Islet of Langerhans (tissue), 1 donor: ENCODE measurements at regions not wholly inside any gene's neighbourhood (a gene's known extent, or its start where the extent isn't known, plus 50 kb on each side); places are given as distances from the start of the nearest gene placed in this dataset.

Source experiments
- FAIRE-seq: peaks from one replicate; lab custom pipeline; 2011; peaks lifted over from hg19 to GRCh38; lab: Jason Lieb, UNC

- FAIRE-seq = no peak
Observed at GRCh38 chr12:59929110-59929509, 333.3 kb downstream of the SLC16A7 start.

- no peak for FAIRE-seq
Observed at GRCh38 chr12:59934486-59934885, 338.7 kb downstream of the SLC16A7 start.

DNA sequence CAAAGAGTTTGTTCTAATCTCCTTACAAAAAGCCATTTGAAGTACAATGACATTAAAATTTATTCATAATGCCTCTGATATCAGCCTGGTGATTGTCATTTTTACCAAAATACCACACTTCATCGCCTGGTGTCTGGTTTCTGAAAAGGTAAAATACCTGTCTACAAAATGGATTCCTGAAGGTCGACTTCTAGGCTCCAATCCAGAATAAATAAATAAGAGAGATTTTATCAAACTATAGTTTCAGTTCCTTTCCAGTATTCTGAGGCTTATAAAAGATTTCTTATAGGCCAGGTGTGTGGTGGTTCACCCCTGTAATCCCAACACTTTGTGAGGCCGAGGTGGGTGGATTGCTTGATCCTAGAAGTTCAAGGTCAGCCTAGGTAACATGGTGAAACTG lies 340.7 kb downstream of the SLC16A7 start:
- FAIRE-seq = no peak

- no peak for FAIRE-seq
Observed at GRCh38 chr12:59937148-59937547, 341.3 kb downstream of the SLC16A7 start.

DNA sequence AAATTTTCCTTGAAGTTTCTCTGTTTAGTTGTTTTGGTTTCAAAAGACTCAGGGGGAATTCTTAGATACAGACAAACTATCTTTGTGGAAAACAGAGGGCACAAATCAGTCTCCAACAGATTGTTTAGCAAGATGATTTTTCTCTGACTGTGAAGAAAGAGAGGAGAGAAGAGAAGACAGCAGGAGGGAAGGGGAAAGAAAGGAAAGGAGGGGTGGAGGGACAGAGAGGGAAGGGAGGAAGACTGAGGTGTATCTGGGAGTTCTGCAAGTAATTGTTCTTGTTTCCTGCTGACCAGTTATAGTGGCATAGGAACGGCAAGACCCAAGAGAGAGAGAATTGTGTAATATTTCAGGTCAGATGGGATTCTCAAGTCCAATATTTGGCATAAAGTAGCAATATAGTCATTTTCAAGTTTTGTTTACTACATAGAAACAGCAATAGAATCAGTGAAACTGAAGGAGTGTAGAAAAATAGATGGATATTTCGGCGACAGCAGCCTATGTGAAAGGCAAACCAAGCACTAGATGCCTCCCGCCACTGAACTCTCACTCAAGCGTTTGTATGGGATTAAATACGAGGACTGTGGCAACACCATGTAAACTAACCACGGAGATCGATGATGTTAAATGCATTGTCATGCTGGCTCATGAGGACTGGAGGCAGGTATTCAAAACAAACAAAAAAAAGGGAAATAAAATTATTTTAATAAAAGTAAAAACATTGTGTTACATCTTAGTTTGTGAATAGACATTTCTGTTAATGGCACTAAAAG lies 342.5 kb downstream of the SLC16A7 start:
- no peak for FAIRE-seq

DNA sequence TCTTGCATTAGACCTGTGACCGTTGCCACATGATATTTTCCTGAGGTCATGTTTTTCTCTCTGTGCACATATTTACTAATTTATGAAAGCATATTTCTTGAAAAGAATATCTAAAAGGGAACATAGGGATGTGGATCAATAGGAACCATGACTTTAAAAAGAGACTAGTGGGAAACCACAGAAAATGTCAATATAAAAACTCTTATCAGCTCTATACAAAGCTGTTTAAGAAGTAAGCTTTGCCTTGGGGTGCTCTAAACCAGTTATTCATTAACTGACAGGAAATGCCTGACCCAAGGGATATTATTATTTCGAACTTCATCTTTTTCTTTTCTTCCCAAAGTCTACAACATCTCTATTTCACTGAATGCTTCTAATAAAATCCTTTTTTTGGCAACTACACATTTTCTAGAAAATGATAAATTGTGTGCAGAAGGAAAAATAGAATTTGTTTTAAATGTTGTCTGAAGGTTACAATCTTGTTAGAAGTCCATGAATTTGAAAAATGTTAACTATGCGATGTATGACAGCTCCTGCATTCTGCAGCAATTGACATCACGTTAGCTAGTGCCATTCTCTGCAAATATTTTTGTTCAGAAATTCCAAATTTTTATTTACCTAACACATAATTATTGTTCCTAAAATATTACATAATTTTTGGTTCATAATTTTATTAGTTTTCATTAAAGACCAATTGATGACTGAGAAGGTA lies 345.0 kb downstream of the SLC16A7 start:
- FAIRE-seq = no peak

- FAIRE-seq = no peak
Observed at GRCh38 chr12:59941461-59941860, 345.6 kb downstream of the SLC16A7 start.

DNA sequence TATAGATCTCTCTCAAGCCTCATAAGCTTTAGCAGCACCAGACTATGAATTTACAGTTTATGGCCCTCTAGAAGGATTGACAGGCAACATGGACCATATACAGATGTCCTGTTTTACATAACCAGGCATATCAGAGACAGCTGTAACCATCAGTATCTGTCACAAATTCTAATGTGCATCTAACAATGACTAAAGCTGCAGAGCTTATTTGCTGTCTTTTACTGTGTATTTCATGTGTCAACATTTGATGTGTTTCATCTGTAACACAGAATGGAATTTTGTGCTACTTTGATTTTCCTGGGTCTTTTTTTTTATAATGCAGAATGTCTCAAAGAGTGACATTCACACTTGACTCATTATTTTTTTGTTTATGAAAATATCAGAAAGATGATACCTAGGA lies 348.3 kb downstream of the SLC16A7 start:
- no peak for FAIRE-seq

DNA sequence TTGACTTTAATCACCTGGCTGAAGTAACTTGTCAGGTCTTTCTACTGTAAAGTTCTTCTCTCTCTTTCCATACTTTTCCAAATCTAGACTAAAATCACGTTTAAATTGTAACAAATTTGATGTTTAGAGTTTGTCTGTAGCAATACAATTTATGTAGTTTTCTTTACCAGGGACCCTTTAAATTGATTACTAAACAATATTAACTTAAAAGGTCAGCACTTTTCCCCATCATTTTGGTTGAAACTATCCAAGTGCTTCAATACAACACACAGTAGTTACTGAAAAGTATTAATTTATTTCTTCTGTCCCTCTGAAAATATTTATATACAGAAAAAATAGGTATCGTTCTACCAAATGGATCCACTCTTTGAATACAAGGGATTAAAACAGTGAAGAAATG lies 350.8 kb downstream of the SLC16A7 start:
- no peak for FAIRE-seq

DNA sequence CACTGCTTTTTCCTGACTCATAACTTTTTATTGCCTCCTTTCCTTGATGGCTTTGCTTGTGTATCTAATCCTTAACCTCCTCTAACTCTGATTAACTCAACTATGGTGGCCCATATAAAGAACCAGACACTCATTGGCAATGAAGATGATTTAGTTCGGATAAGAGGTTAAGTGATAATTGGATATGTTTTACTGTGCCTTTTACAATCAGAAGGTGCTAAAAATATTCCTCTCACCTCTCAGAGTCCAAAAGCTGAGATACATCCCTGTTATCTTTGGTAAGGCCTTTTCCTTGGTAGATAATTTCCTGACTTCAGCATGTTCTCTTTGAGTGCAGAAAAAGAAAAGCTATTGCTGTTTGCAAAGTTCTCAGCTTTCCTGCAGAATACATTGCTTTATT lies 367.7 kb downstream of the SLC16A7 start:
- FAIRE-seq = no peak

DNA sequence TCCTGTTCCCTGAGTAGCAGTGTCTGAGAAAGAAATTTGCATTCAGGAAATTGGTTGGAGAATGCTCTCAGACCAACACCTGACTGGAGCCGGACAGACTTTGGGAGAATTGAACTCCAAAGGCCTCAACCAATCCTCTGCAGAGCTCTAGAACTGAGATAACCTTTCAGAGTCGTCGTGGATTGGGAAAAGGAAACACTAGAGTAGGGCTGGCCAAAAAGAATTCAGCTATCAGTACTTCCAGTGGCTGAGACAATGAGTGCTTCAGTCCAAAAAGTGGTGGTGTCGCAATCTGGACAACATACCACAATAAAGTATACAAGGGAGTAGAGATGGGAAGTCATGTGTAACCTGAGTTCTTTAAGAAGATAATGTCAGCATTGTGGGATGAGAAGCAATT lies 377.1 kb downstream of the SLC16A7 start:
- no peak for FAIRE-seq

- FAIRE-seq = no peak
Observed at GRCh38 chr12:59973515-59973914, 377.7 kb downstream of the SLC16A7 start.

DNA sequence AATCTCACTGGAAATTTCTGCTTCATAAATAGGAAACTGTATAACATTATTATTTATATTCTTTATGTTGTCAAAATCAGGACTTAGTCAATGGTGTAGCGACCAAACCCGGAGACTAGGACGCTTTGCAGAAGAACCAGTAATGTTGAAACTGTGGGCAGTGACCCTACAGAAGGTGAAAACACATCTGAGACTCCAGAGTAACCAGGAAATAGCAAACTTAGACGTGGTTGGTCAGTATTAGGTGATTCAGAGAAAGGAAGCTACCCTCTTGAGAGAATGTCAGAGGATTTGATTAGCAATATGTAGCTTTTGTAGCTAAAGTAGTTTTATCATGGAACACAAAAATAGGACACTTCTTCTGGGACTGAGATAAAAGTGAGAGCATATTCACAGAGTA lies 381.9 kb downstream of the SLC16A7 start:
- no peak for FAIRE-seq

GRCh38 chr12:59980476-59980875 lies 384.6 kb downstream of the SLC16A7 start:
- FAIRE-seq = no peak

DNA sequence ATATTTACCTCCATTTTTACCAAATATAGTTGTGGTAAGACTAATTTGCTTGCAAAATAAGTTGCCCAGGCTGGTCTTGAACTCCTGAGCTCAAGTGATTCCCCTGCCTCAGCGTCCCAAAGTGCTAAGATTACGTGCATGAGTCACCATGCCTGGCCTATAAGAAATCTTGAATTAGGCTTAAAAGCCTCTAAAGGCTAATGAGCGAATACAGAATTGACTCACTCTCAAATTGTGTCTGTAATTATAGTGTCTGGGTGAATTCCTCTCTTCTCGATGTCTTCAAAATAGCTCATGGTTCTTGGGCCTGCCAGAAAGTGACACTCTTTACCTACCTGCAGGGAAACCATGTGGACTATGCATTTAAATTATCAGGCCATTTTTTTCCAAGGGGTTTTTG lies 403.5 kb downstream of the SLC16A7 start:
- no peak for FAIRE-seq

DNA sequence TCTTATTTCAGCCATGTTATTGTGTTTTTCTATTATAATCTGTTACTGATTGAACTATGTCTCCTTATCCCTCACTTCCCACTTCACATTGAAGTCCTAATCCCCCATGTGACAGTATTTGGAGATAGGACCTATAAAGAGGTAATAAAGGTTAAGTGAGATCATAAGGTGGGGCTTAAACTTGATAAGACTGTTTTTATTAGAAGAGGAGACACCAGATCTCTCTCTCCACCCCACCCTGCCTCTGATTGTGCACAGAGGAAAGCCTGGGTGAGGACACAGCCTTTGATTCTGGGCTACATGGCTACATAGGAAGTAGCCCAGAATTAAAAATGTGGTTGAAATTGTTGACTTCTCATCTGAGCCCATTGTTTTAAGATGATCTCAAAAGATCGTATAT lies 414.7 kb downstream of the SLC16A7 start:
- no peak for FAIRE-seq

DNA sequence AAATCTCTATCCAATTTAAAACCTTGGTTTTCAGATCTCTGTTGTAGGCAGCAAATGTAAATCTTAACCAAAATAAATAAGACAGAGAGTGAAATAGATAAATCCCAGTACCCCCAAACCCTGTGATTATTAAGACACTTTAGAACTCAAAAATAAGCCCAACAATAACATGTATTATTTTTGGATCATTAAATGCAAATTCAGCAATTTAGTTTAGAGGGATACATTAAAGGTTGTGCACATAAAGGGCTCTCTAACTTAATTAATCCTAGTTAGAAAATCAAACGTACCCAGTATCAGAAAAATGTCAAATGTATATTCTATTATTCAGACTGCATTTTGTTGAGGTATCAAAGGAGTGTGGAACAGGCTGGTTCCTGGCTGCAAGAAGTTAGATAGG lies 416.8 kb downstream of the SLC16A7 start:
- FAIRE-seq = no peak

DNA sequence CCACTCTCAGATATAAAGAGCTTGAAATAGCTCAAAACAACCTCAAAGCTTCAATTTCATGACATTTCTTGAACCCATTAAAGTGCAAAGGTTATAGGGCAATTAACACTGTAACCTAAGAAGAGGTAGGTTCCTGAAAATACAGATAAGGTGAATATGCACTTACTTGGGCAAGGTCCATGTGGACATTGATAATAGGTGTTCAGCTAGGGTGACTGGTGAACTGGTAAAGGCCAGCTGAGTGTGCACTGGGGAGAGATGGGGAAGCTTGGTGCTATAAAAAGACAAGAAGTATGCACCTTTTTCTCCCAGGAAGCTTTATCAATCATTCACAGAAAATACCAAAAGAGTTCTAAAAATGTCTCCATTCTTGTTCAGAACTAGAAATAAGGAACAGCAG lies 418.6 kb downstream of the SLC16A7 start:
- no peak for FAIRE-seq

GRCh38 chr12:60020068-60020467 lies 424.2 kb downstream of the SLC16A7 start:
- no peak for FAIRE-seq

GRCh38 chr12:60021235-60021634 lies 425.4 kb downstream of the SLC16A7 start:
- FAIRE-seq = no peak

DNA sequence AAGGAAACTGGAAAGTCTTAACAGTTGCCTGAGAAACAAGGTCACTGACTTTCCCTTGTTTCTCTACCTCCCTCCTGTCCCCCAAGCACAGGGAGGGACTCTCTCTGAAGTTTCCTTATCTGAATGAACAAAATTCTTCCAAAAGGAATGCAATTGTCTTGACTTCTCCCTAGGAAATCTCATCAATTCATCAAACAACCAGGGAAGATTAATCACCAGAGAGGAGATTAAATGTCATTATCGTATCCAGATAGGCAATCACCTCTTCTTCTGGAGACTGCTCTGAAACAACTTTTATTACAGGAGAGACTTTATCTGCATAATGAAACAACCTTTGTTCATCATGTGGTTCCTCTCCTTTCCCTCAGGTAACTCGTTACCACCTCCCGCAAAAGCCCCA lies 431.4 kb downstream of the SLC16A7 start:
- no peak for FAIRE-seq

DNA sequence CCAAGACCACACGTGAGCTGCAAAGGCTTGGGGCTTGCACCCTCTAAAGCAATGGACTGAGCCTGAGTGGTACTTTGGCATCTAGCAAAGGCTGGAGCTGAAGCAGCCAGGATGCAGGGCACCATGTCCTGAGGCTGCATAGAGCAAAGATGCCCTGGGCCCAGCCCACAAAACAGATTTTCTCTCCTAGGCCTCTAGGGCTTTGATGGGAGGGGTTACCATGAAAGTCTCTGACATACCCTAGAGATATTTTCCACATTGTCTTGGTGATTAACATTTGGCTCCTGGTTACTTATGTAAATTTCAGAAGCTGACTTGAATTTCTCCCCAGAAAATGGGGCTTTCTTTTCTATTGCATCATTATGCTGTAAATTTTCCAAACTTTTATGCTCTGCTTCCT lies 438.3 kb downstream of the SLC16A7 start:
- no peak for FAIRE-seq

- FAIRE-seq = no peak
Observed at GRCh38 chr12:60035835-60036234, 440.0 kb downstream of the SLC16A7 start.

GRCh38 chr12:60042835-60043234 lies 447.0 kb downstream of the SLC16A7 start:
- no peak for FAIRE-seq
